ENCODE measurements at regions not wholly inside any gene's neighbourhood (a gene's known extent, or its start where the extent isn't known, plus 50 kb on each side); places are given as distances from the start of the nearest gene placed in this dataset.
"Not testable (repeated sequence)": the region's sequence is repeated elsewhere in the genome, so short reads cannot be mapped to it uniquely, and the experiment has no call there.

GRCh38 chr5:158471535-158471924 lies 612.6 kb upstream of the CLINT1 start:
- ATAC-seq = no peak

DNA sequence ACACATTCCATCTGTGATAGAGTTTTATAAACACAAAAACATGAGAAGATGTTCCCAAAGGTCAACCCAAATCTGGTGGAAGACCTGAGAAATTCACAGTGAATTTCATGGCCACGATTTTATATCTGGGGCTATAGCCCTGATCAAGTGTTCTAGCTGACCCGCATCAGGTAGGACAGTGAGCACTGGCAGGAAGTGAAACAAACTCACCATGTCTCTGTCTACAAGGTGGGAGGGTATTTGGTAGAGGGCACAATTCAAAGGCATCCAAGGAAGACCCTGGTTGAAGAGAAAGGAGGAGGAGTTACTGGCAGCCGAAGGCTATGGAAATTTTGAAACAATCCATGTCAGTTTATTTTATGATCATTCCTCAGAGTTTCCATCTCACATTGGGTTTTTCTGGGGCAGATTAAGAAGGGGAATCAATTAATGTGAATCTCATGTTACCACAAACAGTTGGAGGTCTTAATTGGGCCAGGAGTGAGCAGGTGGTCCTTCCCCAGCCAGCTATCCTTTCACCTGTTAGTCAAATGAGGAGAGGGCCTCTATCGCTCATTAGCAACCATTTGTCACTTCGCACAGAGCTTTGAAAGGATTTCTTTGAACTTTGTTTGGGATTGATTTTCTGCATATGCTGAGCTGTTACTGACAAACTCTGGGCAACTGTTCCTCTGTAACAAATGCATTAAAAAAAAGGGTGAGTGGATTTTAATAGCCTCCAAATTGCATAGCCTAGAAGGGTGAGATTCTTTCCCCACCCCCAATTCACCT lies 612.0 kb upstream of the CLINT1 start:
- ATAC-seq = no peak

GRCh38 chr5:158468444-158468843 lies 609.5 kb upstream of the CLINT1 start:
- ATAC-seq = no peak

- ATAC-seq = no peak
Measured at GRCh38 chr5:158466191-158466590, 607.2 kb upstream of the CLINT1 start.

- no peak for ATAC-seq
Measured at GRCh38 chr5:158465086-158465972, 606.4 kb upstream of the CLINT1 start.

- no peak for ATAC-seq
Measured at GRCh38 chr5:158464383-158464782, 605.4 kb upstream of the CLINT1 start.

- ATAC-seq = no peak
Measured at GRCh38 chr5:158463938-158464337, 605.0 kb upstream of the CLINT1 start.

DNA sequence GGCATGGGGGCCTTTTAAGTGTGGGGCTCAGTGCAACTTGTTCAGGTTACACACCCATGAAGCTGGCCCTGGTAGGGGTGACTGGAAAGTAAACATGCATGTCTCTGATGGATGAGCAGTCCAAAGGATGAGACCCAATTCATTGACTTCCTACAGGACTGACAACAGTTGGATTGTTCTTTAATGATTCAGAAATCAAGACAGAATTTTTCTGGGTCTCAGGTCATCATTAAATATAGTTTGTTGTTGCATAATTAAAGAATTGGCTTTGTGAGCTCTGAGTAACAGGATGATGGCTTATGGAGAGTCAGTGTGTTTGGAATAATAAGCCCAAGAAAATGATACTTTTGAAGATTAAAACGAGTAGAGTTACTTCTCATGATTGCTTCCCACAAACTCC lies 604.2 kb upstream of the CLINT1 start:
- ATAC-seq = no peak

- no peak for ATAC-seq
Measured at GRCh38 chr5:158462349-158463114, 603.6 kb upstream of the CLINT1 start.

DNA sequence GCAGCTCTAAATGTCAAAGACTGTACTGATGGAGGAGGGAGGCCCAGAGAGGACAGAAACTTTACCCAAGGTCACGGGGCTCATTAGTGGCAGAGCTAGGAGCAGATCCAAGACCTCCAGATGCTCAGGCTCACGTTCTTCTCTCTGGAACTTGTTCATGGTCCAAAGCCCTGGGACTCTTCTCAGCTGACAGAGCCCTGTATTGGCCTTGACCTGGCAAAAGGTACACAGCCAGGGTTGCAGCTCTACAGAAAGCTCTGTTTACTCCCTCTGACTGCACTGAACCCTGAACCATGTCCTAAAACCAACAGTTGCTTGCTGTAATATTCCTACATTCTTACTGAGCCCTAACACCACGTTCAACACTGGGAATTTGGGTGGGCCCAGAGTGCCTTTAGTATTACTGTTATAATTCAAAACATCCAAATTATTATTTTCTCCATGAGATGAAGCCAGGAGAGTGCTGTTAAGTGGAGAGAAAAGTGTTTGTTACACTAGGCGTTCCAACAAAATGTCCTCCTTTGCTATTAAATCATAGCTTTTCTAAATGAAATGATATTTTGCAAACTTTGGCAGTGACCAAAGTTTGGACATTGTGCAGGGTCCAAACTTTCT lies 602.4 kb upstream of the CLINT1 start:
- ATAC-seq = no peak

GRCh38 chr5:158458086-158458485 lies 599.1 kb upstream of the CLINT1 start:
- ATAC-seq = no peak

GRCh38 chr5:158456756-158457155 lies 597.8 kb upstream of the CLINT1 start:
- peak; percentile 30 to 59 for ATAC-seq

DNA sequence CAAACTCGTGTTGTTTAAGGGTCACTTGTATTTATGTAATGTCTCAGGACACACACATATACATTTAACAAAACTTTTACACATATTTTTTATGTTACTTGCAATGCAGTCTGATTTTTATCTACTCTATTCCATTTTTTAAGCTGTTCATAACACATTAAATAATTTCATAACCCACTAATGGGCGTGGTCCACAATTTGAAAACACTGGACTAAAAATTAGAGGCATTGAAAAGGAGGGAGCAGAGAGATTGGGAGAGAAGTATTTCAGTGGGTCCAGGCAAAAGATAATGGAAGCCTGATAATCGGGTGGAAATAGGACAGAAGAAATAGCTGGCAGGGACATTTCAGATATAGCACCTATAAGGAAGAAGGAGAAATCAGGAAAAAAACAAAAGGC lies 597.3 kb upstream of the CLINT1 start:
- ATAC-seq = no peak

GRCh38 chr5:158451993-158452672 lies 593.2 kb upstream of the CLINT1 start:
- no peak for ATAC-seq

GRCh38 chr5:158451203-158451992 lies 592.5 kb upstream of the CLINT1 start:
- no peak for ATAC-seq

DNA sequence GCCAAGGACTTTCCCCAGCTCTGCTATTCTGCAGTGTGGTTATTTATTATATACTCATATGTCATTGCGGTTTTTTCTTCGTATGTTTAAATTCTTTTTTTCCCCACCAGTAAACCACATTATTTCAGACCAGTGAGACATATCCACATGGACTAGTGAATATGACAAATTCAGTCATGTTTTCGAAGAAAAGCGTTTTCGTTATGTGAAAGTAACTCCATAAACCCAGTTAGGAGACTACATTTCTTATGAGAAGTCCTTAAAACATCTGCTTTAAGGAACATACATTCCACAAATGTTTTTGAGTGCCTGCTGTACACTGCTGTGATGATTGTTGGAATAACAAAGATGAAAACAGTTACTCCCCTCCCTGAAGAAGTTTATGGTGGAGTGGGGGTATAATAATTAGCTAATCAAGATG lies 591.8 kb upstream of the CLINT1 start:
- no peak for ATAC-seq

DNA sequence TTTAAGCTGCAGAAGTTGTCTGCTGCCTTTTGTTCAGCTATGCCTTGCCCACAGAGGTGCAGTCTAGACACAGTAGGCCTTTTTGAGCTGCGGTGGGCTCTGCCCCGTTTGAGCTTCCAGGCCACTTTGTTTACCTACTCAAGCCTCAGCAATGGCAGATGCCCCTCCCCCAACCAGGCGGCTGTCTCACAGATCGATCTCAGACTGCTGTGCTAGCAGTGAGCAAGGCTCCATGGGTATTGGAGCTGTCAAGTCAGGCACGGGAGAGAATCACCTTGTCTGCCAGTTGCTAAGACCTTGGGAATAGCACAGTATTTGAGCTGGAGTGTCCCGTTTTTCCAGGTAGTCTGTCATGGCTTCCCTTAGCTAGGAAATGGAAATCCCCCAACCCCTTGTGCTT lies 587.8 kb upstream of the CLINT1 start:
- ATAC-seq = not testable (repeated sequence)

- not testable (repeated sequence) for ATAC-seq
Measured at GRCh38 chr5:158439204-158439603, 580.3 kb upstream of the CLINT1 start.

DNA sequence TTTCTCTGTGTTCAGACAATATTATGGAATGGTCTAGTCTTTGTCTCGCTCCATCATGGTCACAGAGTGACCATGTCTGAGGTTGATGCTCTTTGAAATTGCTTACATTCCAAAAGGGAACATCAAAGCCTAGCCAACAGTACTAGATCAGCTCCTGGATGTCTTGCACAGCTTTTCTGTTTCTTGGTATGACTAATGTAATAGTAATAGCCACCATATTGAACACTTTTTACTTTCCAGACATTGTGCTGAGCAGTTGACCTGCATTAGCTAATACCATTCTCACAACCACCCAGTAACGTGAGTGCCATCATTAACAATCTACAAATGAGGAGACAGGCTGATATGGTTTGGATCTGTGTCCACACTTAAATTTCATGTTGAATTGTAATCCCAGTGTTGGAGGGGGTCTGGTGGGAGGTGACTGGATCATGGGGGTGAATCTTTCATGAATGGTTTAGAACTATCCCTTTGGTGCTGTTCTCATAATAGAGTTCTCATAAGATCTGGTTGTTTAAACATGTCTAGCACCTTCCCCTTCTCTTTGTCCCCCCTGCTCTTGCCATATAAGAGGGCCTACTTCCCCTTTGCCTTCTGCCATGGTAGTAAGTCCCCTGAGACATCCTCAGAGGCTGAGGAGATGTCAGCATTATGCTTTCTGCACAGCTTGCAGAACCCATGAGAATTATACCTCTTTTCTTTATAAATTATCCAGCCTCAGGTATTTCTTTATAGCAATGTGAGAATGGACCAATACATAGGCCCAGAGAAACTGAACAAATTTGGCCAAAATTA lies 577.5 kb upstream of the CLINT1 start:
- no peak for ATAC-seq

DNA sequence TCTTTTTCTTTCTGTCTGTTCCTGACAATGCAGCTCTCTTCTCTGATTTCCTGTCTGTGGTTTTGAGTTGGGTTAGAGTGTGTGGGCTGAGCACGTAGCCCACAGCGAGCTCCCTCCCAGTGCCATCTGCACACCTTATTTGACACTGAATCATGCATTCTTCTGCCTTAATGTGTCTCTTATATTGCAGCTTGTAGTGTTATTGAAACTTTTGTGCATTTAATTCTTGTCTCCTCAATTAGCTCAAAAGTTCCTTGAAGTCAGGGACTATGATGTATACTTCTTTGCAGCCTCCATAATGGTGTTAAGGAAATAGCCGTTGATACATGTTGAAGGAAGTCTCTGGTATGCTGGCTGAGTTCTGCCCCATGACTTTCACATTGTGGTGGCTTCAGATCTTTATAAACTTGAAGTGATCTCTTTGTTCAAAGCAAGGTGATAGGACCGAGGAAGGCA lies 576.2 kb upstream of the CLINT1 start:
- peak; percentile 68 to 74 for ATAC-seq

Data from activated CD4-positive, CD25-positive, alpha-beta regulatory T cell treated with anti-CD3 and anti-CD28 coated beads, Interleukin-2, amount 50 U/mL, for 24 hours (primary cell).